Activated naive CD4-positive, alpha-beta T cell treated with Interleukin-2 at 50 U/mL for 16 hours (primary cell): ENCODE measurements at regions not wholly inside any gene's neighbourhood (a gene's known extent, or its start where the extent isn't known, plus 50 kb on each side); places are given as distances from the start of the nearest gene placed in this dataset.
"Not testable (repeated sequence)": the region's sequence is repeated elsewhere in the genome, so short reads cannot be mapped to it uniquely, and the experiment has no call there.

Experiments
- DNase-seq: peaks from one replicate; pipeline ENCODE4 v3.0.0-alpha.2; 2020

DNA sequence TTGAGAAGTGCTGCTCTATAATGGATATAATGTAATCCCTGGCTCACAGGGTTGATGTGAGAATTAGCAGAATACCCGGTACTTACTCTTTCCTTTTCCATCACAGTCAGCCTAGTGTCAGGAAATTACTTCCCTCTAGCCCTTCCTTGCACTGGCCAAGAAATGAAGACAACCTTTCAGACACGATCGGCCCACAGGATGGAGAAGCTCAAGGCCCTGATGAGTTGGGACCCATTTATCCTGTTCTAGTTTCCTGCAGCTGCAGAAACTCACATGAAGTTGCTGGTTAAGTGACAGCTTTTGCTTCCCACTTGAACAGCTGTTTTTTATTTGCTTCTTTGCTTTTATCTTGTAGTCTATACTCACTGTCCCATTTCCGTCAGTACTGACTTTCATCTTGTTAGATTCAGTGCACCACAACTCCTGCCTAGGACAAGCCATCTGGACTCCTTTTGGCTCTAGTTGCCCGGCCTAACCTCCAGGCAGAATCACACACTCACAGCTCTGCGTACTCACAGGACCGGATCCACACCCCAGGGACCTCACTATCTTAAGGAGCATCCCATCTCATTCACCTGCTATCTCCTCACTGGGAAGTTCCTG, 325.1 kb upstream of the CHRNA7 start:
- not testable (repeated sequence) for DNase-seq

DNA sequence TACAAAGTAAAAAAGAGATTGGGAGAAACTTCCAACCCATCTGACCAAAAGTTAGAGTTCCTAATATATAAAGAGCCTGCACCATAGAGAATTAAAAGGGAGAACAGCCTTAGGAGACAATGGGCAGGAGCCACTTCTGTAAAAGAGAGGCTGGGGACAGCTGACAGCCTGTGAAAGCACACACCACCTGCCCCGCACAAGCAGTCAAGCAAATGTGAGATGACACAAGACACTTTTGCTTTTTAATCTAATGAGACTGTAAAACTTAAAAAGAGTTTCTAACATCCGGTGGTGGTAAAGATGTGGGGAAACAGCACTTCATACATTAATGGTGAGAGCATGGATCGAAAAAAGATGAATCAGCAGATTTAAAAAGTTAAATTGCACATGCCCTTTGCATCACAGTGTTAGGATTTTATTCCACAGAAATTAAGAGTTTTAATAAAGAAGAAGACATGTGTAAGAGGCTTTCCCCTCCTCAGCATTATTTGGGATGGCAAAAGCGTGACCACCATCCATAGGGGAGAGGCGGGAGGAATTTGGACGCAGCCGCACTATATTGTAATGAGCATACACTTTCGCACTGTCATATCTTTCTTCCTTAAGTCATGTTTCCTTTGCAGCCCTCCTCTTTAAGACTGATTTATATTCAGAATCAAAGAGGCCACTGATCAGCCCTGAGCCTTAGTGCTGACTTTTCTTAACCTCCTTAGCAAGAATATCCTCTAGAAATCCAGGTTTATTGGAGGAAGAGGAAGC, 322.2 kb upstream of the CHRNA7 start:
- not testable (repeated sequence) for DNase-seq

DNA sequence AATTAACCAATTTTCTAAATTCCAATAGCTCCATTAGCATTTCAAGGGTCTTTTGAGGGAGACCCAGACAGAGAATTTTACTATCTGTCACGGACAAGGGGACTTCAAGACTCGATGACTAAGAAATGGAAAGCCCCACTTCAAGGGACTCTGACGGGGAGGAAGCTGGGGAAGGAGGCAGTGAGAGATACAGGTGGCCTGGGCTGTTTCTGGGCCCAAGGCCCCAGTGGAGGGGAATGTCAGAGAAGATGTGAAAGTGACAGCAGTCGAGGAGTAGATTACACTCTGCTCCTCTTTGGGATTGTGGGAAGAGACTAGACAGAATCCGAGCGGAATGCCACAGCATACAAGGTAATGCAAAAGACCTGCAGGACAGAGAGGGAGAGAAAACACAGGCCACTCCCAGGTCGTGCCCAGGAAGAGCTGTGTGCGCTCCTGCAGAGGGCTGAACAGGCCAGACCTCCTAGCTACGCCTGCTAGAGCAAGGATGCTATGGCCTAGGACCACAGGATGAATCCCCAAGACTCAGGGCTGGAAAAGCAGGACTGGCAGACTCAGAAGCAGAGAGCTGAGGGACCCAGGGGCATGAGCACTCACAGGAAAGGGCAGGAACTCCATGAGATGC, 321.5 kb upstream of the CHRNA7 start:
- not testable (repeated sequence) for DNase-seq

DNA sequence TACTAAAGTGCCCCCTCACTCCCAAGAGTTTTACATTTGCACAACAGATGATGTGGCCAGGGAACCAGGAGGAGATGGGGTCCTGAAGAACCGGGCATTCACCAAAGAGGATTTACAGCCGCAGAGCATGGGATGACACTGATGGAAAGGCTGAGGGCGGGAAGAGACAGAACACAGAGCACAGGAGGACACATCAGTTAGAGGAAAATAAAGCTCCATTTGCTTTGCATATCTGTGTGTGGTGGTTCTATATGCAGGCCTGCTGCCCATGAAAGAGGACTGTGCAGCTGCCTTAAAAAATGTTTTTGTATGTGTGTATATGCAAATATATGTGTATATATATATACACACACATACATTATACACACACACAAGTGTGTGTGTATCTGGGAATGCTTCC, 320.8 kb upstream of the CHRNA7 start:
- DNase-seq: not testable (repeated sequence)

DNA sequence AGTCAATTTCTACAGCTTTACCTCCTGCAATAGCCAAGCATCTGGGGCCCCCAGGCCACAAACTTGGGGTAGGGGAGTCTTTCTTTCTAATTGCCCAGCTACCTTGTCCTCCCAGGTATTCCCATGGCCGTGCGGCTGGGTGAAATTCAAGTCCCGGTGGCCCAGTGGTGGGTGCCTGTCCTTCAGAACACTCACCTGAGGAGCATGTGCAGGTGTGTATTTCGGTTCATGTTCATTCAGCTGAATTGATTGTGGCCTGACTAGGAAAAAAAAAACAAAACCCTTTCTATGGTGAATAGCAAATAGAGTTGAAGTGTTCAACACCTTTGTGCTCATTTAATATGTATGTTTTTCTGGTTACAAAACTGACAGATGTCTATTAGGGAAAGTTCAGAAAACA, 319.5 kb upstream of the CHRNA7 start:
- DNase-seq: not testable (repeated sequence)

DNA sequence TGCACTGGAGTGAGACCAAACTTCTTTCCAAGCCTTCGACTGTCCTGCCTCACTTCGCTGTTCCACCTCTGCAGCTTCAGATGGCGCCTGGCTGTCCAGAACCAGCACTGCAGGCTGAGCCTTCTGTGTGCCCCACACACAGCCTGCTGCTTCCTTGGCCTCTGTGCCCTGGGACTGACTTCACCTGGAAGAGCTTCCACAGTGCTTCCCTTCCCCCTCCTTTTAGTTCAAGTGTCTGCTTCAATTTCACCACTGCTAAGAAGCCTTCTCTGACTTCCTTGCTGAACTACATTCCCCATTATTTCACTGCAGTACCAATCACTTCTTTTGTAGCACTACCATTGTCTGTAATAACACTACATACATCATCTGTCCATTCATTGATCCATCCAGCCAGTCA, 315.1 kb upstream of the CHRNA7 start:
- DNase-seq: not testable (repeated sequence)

DNA sequence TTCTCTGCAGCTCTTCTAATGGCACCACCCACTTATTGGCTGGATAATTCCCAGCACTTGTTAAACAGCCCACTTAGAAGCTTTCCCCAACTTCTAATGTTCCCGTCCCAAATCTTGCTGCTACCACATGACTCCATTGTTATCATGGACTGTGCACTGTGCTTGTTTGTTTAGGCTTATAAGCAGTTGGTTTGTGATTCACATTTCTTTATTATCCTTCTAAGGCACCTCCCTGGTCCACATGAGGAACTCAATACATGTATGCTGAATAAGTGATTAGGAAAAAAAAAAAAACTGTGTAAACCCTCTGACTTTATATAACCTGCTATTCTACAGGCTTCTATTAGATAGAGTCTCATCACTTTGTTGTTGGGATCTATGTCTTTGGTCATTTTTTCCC, 311.7 kb upstream of the CHRNA7 start:
- not testable (repeated sequence) for DNase-seq

DNA sequence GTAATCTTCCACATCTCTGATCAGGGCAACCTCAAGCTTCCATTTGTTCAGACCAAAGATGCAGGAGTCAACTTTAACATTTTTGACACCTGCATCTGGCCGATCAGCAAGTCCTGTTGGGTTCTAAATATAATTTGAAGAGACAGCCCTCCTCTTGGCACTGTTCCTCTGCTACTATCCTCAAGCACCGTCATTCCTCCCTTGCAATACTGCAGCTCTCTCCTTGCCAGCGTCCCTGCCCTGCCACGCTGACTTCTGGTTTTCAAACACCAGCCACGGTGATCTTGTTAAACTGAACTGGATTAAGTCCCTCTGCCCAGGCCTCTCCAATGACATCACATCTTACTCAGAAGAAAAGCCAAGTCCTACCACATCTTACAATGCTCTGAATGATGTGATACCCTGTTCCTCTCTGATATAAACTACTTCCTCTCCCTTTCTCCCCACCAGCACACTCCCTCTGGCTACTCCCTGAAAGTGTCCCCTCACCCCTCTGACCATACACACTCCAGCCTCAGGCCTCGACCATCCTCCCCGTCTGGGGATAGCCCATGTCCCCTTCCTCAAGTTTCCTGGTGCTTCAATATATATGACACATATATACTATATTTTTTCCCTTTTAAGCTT, 310.8 kb upstream of the CHRNA7 start:
- not testable (repeated sequence) for DNase-seq

DNA sequence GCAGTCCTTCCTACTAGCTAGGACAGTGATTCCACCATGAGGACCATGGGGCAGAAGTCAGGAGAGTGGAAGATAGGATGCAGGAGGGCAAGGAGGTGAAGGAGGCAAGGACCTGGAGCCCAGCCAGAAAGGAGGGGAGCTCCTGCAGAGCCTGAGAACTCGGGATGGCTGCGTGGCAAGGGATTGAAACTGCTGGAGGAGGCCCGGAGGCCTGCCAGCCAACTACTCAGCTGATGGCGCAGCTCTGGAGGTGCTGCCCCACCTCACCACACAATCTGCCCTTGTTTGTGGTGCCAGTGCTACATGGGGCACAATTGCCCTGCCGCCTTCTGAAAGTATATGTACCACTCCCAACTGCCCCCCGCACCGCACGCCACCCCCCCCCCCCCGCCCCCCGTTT, 307.3 kb upstream of the CHRNA7 start:
- DNase-seq: not testable (repeated sequence)

DNA sequence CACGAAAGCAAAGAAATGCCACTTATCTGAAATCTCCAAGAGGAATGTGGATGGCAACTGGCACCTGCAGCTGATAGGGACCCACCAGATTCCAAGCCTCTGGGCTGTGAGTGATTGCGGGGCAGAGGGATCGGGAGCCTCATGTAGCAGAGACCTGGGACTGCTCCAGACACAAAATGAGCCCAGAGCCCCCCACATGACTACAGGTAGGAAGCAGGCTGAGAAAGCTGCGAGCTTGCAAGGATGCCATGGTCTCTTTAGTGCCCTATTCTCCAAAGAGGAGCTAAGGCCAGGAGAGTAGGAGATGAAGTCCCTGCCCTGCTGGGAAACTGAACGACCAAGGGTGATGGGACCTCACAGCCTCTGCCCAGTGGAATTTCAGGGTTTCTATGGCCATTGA, 305.4 kb upstream of the CHRNA7 start:
- not testable (repeated sequence) for DNase-seq

DNA sequence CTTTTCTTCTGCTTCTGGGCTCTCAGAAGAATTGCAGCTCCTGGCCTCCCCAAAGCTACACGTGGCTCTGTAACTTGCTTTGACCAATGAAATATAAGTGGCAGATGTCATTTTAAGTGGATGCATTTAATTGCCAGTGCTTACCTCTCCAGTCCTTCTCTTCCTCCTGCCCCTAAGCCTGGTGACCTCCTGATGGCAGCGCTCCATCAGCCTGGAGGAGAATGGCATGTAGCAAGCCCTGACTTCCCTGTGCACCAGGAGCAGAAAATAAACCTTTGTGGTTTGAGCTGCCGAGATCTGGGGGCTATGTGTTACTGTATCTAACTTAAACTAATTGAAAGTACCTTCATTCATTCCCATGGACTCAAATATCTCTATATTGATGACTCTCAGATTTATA, 304.7 kb upstream of the CHRNA7 start:
- DNase-seq: not testable (repeated sequence)

DNA sequence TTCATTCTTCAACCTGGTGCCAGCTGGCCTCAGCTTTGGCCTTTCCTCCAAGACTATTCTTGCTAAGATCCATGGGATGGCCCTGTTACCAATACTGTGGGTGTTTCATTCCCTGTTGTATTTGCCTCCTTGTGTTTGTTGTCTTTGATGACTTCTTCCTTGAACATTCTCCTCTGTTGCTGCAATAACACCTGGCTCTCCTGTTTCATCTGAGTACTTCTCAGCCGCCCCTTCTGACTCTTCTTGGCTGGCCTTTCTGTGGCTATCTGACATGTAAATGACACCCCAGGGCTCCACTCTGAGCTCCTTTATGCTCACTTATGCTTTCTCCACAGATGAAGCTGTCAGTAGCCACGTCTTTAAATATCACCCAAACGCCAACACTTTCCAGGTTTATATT, 302.7 kb upstream of the CHRNA7 start:
- no peak for DNase-seq

DNA sequence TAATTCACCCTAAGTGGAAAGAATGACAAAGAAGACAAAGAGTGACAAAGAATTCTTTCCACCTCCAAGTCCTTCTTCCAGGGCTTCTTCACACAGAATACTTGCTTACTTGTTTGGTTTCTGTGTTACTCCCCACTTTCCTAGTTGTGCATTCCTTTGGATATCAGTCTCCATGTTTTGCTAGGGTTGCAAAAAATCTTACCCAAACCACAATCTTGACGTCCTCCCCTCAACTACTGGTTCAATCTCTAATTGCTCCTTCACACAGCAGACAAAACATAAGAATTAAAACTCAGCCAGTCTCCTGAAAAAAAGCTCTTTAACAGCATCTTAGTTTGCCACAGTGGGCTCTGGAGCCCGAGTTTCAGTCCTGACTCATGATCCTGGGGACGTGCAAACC, 297.6 kb upstream of the CHRNA7 start:
- no peak for DNase-seq

DNA sequence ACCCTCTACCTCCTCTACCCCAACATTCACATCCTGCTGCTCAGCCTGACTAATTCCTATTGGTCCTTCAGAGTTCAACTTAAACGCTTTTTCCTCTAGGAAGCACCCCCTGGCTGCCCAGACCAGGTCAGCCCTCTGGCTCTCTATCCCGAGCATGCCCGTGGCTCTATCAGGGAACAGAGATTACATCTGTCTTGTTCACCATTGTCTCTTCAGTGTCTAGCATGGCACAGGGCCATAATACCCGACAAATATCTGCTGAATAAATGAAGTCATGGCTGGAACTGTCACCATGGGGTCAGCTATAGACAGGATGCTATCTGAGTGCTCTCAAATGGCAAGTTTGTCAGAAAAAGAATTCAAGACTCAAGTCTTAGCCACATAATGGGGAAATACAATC, 296.9 kb upstream of the CHRNA7 start:
- no peak for DNase-seq

DNA sequence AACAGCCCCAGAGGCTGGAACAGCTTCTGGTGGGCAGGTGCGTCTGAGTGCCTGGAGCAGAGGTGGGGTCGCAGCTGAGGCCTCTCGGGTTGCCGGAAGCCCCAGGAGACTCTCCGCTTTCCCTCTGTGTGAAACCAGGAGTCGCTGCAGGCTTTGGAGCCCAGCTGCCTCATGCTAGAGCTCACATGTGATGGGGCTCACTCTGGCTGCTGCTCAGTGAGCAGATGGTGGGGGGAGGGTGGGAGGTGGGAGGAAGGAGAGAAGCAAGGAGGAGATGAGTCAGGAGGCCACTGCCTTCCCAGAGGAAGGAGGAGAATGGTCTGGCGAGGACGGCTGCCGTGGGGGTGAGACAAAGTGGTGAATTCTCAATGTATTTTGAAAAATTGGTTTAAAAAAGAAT, 290.1 kb upstream of the CHRNA7 start:
- no peak for DNase-seq

DNA sequence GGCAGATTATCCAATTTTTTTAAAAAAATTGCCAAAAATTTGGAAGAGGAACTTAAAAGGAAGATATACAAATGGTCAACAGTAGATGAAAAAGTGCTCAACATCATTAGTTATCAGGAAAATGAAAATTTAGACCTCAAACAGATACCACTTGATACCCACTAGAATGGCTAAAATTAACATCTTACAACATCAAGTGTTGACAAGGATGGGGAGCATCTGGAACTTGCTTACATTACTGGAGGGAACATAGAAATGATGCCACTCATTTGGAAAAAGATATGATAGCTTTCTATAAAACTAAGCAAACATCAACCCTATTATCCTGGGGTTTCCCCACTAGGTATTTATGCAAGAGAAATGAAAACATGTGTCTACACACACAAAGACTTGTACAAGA, 284.5 kb upstream of the CHRNA7 start:
- no peak for DNase-seq

DNA sequence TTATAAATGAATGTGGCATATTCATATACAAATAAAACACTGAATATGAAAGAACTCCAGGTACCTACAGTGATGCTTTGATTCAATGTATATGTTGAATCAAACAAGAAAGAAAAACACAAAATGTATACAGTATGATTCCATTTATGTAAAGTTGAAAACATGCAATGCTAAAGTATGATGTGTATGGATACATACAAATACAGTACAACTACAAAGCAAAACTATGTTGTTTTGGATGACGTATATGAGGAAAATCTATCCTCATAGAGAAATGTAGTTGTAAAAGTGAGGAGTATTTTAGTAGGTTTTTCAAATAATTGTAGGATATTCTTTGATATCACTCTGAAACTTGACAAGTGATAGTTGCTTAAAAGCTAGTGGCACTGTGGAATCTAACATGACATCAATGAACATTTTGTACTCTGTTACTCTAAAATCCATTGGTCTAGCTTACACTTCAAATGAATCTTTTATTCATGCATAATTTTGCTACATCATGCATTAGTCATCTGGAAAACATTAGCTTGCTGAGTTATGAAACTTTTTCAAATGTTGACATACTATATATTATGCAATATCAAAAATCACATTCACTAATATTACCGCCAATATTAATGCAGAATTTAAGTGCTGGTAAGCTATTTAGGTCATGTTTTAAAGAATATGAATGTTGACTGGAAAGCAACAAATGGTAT, 278.1 kb upstream of the CHRNA7 start:
- no peak for DNase-seq

DNA sequence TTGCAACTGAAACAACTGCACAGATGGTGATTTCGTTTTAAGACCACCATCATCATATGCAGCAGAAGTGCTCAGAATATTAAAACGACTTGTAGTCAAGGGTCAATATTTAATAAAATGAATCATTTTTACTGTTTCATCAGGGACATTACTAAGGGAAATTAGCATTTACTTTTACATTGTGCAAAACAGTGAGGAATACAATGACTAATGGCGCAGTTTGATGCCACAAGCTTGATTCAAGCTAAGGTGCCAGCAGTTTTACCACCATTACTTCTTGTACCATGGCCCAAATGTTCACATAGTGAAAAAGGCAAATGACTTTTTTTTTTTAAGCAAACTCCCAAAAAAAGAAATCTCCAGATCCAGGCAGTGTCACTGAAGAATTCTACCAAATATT, 277.4 kb upstream of the CHRNA7 start:
- DNase-seq: no peak

DNA sequence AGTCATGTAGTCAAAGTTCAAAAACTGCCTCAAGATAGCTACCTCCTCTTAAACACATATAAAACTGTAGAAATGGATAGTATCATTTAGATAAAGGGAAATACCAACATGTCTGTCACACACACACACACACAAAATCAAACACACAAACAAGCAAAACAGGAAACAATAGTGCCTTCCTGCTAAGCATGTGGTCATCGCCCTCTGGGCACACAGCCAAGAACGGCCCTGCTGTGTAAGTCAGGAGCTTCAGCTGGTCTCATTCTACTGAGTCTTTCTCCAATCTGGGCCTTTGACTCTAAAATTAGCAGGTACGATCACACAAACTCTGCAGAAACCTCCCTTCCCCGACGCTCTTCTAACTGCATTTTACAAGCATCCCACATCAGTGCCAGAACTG, 272.2 kb upstream of the CHRNA7 start:
- DNase-seq: no peak

DNA sequence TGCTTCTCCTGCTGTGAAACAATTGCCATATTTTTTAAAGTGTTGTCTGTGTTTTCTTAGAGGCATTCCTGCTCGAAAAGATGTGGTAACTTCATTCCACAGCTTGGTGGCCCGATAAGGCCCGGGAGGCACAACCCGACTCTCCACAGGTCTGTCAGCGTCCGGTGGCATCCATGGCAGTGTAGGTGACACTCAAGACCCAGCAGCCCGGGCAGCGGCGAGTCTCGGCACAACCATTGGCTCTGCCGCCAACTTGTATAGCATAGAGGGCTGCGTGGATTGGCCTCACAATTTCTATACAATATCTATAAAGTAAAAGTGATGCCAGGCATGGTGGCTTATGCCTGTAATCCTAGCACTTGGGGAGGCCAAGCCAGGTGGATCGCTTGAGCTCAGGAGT, 262.3 kb upstream of the CHRNA7 start:
- no peak for DNase-seq

DNA sequence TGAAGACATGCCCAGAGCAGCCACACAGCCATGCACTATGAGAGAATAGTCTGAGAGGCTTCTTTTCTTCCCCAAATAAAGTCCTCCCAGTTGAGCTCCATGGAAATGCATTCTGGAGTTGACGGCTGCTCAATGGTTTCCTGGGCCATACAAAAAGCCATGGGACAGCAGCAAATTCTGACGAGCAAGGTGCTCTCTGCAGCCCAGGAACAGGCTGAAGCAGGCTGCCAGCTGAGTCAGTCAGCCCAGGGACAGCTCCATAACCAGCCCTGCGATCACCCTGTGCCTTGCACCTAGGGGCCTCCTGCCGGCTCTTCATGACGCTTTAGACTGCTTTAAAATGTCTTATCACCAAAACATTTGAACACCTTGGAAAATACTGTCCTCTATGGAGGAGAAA, 256.3 kb upstream of the CHRNA7 start:
- DNase-seq: no peak

DNA sequence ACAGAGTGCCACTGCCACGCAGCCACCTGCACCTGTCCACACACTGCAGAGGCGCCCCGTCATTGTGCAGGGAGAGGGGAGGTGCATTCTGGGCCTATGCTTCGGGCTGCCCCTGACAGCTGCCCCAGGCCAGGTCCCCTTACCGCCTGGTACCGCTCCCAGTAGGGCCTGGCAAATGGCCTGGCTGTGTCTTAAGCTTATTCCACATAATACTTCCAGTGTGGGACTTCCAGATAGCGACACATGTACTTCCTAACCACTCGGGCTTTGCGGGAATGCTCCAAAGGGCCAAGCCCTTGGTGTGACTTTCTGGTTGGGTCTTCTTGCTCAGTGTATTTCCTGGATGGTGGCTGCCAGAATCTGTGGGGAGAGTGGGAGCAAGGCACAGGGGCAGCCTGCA, 254.3 kb upstream of the CHRNA7 start:
- DNase-seq: no peak

DNA sequence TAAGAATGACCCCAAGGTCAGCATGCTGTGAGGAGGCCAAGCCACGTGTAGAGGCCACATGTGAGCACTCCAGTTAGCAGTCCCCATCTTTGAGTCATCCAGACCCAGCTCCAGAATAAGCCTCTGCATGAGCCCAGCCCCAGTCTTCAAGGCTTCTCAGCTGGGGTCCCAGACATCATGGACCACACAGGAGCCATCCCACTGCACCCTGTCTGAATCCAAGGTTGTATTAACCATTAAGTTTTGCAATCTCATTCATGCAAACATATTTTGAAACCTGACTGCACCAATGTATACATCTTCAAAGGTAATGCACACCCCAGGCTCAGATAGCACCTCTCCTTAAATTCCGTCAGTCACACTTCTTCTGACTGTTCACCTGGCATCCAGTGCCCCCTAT, 249.1 kb upstream of the CHRNA7 start:
- no peak for DNase-seq
